ENCODE measurements at regions not wholly inside any gene's neighbourhood (a gene's known extent, or its start where the extent isn't known, plus 50 kb on each side); places are given as distances from the start of the nearest gene placed in this dataset.
A peak's percentile ranks its signal among the peaks of the same experiment; 100 is the strongest.

GRCh38 chr6:85127168-85127498 lies 322.8 kb upstream of the NT5E start:
- TF ChIP-seq REST (IDR thresholded peaks at IDR 0.05; ENCODE audit: insufficient read depth in 1 of 2, low read depth in 2 of 2, low read length in 1 of 2) = no peak
- TF ChIP-seq CTCF (IDR thresholded peaks at IDR 0.05) = peak; percentile 58
- intact Hi-C loops (cut with micrococcal nuclease; ENCODE audit: unreplicated experiment) (loop anchor here (10.0 kb wide), 1 partner anchor 702 kb away; no protein-coding TSS in a partner anchor), in situ Hi-C loops (cut with HindIII; ENCODE audit: low pct_unique_long_range_greater_than_20kb, low sequenced_read_pairs) (no loop called here)
- CTCF ChIA-PET = no interaction called here
- Histone ChIP-seq H3K4me3 (ENCODE audit: low read depth in 2 of 2, low read length in 2 of 2) (no peak overlapping the region), H3K36me3 (ENCODE audit: control insufficient read depth, insufficient read depth, low read length) (no peaks in the 10 kb centered on the region), H3K9me3 (ENCODE audit: control insufficient read depth, insufficient read depth, low read depth, low read length) (no peaks in the 10 kb centered on the region), H3K27me3 (ENCODE audit: control insufficient read depth, insufficient read depth, low read length) (no peaks in the 10 kb centered on the region; the same call in 1 of the 2 replicates), H3K27ac (ENCODE audit: low read length) (no peak overlapping the region), H3K4me1 (ENCODE audit: control insufficient read depth, insufficient read depth, low read length) (no peaks in the 10 kb centered on the region)
- no peak for DNase-seq (ENCODE audit: low read depth, low spot score)
- POLR2A ChIA-PET = no interaction called here
- BruUV-seq (replicated peaks) = no TSS peak
- peak; percentile 34; the same call in 1 of the 2 replicates for ATAC-seq

- in situ Hi-C loops (cut with HindIII; ENCODE audit: low pct_unique_long_range_greater_than_20kb, low sequenced_read_pairs) = no loop called here
- no TSS peak for BruUV-seq (replicated peaks)
- Histone ChIP-seq H3K4me3 (ENCODE audit: low read depth in 2 of 2, low read length in 2 of 2) (peak overlapping the region in 1 of 2 experiments; percentile 19; a peak in 1 of 4 replicates), H3K27ac (ENCODE audit: low read length) (no peak overlapping the region), H3K36me3 (ENCODE audit: control insufficient read depth, insufficient read depth, low read length) (no peaks in the 10 kb centered on the region), H3K9me3 (ENCODE audit: control insufficient read depth, insufficient read depth, low read depth, low read length) (no peaks in the 10 kb centered on the region), H3K4me1 (ENCODE audit: control insufficient read depth, insufficient read depth, low read length) (no peaks in the 10 kb centered on the region), H3K27me3 (ENCODE audit: control insufficient read depth, insufficient read depth, low read length) (no peaks in the 10 kb centered on the region; the same call in 1 of the 2 replicates)
- CTCF ChIA-PET = interaction anchor here (0.7 kb wide), 1 partner anchor 10 kb away, joined by 3 read pairs; no protein-coding TSS in a partner anchor
- intact Hi-C loops (cut with micrococcal nuclease; ENCODE audit: unreplicated experiment) = loop anchor here (10.0 kb wide), 1 partner anchor 702 kb away; no protein-coding TSS in a partner anchor
- no peak for DNase-seq (ENCODE audit: low read depth, low spot score)
- POLR2A ChIA-PET = no interaction called here
- TF ChIP-seq TCF7L2 (IDR thresholded peaks at IDR 0.05; ENCODE audit: low read depth, low read length) = no peak
- no peak for TF ChIP-seq REST (IDR thresholded peaks at IDR 0.05; ENCODE audit: insufficient read depth in 1 of 2, low read depth in 2 of 2, low read length in 1 of 2)
- no peak for TF ChIP-seq SIN3A (IDR thresholded peaks at IDR 0.05; ENCODE audit: borderline replicate concordance, insufficient read depth, low read depth, low read length)
- TF ChIP-seq CTCF (IDR thresholded peaks at IDR 0.05) = peak; percentile 86
- peak; percentile 92 for ATAC-seq
Observed at GRCh38 chr6:85126485-85127167, 323.3 kb upstream of the NT5E start.
